GM18858 (cell line): ENCODE measurements at regions not wholly inside any gene's neighbourhood (a gene's known extent, or its start where the extent isn't known, plus 50 kb on each side); places are given as distances from the start of the nearest gene placed in this dataset.
"Not testable (repeated sequence)": the region's sequence is repeated elsewhere in the genome, so short reads cannot be mapped to it uniquely, and the experiment has no call there.

Experiments used
- ATAC-seq: cut with Tn5 transposase; IDR thresholded peaks from one replicate; pipeline ENCODE4 v1.9.1; 2021; ENCODE audit not compliant: unreplicated experiment

DNA sequence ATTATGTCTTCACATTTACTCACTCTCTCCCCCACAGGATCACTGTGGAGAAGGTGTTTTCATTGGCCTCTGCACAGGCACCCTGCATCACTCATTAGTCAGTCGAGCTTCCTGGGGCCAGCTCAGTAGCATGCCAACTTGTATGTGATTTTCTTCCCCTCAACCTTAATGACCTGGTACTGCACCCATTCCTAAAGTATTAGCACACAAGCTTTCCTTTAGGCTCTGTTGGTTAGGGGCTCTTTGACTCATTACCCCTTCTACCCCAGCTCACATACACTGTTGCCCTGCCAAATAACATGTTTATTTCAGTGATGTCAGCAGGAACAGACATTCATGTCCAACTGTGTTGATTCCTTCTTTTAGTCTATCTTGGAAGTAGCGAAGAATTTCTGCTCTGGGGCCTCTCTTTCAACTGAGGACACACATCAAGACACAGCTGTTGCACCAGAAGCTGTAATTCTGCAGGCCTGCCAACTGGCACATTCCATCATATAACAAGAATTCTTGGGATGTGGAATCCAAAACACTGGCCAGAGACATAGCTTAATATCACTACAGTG is 603.5 kb upstream of the ADAMTS5 start:
- ATAC-seq: no peak

DNA sequence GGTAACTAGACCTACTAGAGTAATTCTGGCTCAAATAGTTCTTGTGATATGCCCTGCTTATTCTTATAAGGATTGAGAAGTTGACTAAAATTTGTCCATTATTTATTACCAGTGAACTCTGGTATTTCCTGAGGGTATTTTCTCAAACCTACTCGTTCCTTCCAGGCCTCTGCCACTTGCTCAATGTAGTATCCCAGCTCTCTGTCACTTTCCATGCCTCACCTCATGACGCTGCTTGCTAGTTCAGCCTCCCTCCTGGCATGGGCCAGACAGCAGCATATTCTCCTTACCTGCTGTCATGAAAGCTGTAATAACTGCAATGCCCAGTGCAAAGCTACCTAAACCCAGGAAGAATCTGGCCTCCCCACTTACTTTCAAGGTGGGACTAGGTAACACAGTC is 602.9 kb upstream of the ADAMTS5 start:
- ATAC-seq: no peak

DNA sequence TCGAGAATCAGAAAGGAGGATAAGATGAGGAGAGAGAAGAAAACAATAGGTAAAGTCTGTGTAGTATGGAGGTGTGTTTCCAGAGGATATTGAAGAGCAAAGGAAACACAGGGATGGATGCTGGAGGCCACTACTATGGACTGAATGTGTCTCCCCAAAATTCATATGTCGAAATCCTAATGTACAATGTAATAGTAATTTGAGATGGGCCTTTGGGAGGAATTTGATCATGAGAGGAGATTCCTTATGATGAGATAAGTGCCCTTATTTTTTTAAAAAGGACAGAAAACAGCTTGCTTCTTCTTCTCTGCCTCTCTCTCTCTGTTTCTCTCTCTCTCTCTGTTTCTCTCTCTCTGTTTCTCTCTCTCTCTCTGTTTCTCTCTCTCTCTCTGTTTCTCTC is 602.2 kb upstream of the ADAMTS5 start:
- ATAC-seq: no peak

DNA sequence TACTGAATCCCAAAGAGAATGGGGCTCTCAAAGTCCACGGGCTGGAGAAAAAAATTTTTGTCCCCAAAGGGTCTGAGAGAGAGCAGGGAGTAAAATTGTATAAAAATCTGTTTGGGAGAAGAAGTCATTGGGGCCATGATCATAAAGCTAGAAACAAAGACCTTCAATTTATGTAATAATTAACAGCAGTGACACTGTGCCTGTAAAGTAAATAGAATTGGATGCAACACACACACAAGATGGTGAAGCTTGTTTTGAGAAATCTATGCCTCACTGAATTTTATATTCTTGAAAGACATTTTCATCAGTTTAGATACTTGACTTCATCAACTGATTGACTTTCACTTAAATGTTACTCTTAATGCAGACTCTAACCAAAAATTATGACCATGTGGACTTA is 600.5 kb upstream of the ADAMTS5 start:
- no peak for ATAC-seq

DNA sequence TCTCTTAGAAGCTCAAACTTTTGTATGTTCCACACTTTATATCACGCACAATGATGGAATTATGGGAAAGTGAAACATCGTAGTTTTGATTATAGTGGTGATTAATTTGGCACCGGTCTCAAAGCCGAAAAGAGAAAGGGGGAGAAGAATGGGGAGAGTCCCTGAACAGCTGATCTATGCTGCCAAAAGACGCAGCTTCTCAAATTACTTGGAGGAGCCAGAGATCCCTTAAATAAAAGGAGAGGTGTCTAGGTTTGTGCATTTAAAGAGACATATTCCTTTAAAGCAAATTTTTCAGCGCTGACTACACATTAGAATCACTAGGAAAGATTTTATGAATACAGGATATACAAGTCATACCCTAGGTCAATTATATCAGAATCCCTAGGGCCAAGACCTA is 599.6 kb upstream of the ADAMTS5 start:
- no peak for ATAC-seq

DNA sequence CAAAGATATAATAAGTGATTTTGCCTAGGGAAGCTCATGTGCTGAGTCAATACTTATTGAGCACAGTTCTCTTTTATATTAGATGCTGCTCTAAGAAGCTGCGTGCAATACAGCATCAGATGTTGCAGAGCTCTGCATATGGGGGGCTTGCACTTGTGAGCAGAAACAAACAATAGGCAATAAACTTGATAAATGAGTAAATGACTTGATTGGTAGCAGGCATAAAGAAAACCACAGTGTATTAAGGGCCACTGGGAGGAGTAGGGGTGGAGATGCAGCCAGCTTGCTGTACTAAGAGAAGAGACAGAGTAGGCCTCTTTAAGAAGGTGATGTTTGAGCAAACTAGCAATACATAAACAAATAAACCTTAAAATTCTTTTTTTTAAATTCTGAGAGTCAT is 598.5 kb upstream of the ADAMTS5 start:
- no peak for ATAC-seq

DNA sequence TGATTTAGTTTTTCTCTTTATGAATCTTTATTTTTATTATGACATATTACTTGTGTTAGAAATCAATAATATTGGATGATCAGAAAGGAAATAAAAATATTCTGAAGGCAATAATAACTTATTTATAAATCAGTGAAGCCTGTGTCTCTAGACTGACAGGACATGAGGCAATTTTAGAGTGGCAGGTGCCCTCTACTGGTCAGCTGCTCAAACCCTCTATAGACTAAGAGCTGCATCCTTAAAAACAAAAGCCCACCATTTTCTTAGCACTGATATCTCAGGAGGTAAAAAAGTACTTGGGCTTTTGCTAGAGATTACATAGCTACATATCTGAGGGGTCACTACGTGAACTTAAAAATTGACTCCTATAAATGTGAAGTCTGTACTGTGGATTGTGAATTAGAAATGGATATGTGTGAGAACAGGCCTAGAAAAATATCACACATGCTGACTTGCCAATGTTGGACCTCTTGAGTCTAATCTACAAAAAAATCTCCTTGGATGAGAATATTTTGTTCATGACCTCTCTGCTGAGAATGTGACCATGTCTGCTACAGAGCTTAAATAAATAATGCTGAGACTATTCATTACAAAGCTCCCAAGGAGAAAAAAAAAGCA is 597.9 kb upstream of the ADAMTS5 start:
- no peak for ATAC-seq

DNA sequence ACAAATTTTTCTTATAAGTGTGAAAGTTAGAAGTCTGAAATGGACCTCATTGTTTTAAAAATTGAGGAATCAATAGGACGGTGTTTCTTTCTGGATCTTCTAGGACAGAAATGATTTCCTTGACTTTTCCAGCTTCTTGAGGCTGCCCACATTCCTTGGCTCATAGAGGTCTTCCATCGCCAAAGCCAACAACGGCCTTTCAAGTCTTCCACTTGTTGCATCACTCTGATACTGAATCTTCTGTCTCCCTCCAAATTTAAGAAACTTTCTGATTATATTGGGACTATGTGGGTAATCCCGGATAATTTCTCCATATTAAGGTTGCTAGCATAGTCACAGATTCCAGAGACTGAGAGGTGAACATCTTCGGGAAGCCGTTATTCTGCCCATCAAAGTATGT is 595.4 kb upstream of the ADAMTS5 start:
- no peak for ATAC-seq

DNA sequence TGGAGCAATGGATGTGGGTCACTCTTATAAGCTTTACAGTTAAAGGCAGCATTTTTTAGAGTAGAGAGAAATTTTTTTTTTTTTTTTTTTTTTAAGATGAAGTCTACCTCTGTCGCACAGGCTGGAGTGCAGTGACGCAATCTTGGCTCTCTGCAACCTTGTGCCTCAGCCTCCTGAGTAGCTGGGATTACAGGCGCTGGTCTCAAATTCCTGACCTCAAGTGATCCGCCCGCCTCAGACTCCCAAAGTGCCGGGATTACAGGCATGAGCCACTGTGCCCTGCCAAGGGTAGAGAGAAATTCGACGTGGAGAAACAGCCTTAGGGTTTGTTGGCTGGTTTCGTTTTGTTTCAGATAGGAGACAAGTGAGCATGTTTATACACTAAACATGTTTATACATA is 594.2 kb upstream of the ADAMTS5 start:
- no peak for ATAC-seq

DNA sequence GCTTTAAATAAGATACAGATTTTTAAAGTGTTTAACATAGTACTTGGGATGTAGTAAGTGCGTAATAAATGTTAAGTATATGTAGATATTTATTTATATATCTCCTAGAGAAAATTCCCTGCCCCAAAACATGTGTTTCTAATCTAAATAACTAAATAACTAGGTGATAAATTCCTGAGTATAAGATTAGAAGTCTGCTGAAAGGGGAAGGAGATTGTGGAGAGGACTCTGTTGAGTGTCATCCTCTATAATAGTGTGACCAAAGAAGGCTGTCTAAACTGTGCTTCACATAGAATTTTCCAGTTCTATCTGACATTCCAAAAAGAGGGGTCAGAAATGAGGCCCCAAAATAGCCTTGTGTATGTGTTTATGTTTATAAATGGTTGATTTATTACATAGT is 590.5 kb upstream of the ADAMTS5 start:
- ATAC-seq: no peak

DNA sequence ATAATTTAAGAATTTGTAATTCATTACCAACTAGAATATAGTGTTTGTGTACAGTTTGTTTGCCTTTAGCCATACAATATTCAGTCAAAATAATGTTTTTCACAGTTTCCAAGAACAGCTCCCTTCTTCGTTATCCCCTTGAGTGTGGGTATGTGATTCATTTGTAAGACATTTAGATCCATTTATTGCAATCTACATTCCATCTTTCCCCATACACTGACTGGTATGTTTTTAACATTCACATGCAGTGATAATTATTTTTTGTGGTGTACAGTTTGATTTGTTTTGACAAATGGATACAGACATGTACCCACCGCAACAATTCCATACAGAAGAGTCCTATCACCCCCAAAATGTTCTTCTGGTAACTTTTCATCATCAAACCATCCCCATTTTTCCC is 589.1 kb upstream of the ADAMTS5 start:
- ATAC-seq: no peak

DNA sequence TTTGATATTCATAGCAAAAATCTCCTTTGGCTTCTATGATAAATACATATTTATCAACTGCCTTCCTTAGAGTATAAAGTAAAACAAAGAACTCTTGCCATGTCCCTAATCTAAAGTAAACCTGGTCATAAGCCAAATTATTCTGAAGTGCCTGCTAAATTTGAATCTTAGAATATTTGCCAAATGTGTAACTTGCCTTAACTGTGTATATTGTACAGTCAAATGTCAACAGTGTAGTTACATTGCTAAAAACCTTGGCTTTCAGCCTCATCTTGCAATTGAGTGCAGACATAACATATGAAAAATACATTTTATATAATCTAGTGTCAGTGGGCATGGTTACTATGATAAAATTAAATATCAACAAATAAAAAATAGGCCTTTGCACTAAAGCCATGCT is 583.4 kb upstream of the ADAMTS5 start:
- ATAC-seq: no peak

DNA sequence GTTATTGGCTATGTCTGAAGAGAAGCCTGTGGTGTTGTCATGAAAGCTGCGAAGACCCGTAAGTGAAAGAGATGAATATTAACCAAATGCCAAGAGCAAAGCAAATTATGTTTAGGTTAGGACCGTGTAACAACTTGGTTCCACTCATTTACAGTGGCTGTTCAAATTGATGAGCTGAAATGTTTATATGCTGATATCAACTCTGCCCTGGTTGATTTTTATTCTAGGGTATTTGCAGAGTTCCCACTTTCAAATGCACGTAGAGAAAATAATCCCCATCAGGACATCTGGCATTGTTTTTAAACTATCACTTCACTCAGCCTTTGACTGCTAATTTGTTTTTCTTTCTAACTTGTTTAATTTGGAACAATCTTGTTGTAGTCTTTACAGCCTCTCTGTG is 581.6 kb upstream of the ADAMTS5 start:
- no peak for ATAC-seq

DNA sequence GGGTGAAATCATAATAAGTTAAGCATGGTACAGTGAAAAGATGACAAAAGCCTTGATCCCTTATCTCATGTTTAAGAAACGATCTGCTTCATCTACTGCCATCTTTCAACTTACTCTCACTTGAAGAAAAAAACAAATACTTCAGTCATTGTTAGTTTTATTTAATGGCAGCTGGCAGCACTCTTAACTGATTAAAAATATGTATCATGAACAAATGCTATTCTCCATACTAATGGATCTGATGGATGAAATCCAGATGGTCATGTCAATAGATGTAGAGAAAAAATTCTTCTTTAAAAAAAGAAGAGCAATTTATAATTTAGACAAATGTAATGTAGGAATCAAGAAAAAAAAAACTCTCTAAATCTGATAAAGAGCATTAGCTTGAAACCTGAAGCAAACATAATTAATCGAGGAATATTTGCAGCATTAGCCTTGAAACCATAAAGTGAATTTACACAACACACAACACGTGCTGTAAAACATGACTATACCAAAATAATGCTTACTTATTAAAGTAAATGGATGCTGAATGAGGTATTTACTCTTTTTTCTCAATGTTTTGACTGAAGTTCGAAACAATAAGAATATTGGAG is 579.0 kb upstream of the ADAMTS5 start:
- ATAC-seq: no peak

DNA sequence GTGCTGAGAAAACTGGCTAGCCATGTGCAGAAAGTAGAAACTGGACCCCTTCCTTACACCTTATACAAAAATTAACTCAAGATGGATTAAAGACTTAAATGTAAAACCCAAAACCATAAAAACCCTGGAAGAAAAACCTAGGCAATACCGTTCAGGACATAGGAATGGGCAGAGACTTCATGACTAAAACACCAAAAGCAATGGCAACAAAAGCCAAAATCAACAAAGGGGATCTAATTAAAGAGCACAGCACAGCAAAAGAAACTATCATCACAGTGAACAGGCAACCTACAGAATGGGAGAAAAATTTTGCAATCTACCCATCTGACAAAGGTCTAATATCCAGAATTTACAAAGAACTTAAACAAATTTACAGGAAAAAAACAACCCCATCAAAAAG is 575.2 kb upstream of the ADAMTS5 start:
- ATAC-seq: not testable (repeated sequence)

DNA sequence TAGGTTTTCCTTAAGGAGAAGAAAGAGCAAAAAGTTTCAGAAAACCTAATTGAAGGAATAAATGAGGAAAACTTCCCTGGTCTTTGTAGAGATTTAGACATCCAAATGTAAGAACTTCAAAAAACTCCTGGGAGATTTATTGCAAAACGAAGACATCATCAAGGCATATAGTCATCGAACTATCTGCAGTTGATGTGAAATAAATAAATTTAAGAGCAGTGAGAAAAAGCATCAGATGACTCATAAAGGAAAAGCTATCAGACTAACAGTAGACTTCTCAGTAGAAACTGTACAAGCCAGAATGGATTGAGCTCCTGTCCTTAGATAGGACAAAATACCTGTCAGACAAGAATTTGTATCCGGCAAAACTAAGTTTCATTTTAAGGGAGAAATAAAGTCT is 569.4 kb upstream of the ADAMTS5 start:
- no peak for ATAC-seq

DNA sequence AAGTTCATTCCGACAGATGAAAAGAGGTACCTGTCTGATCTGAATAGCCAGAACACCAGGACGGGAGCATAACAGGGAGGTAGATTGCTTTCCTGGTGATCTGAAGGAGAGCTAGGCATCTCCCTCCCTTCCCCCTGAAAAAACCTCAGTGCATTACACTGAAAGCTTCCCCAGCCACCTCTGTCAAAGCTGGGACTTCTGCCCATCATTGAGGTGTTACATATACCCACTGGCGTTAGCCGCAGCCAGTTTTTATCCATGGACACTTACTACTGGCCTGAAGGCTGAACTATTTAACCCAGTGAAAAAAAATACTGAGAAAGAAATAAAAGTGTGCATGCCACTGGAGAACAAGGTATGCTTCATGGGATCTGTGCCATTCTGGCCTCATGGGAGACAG is 568.3 kb upstream of the ADAMTS5 start:
- ATAC-seq: no peak

DNA sequence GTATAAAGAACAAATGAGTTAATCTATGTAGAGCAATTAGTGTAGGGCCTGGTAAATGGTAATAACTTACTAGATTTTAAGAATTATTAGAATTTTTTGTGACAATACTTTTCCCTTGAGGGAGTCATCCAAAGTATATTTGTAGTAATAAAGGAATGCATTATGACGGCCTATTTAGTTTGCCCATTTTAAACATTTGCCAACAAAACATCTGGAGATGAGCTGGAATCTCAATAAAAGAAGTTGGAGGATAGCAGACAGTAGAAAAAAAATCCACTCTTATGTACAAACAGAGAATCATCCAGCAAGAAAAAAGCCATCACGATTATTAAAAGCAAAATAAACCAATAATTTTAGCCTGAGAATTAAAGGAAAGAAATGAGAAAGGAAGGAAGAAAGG is 567.3 kb upstream of the ADAMTS5 start:
- ATAC-seq: no peak

DNA sequence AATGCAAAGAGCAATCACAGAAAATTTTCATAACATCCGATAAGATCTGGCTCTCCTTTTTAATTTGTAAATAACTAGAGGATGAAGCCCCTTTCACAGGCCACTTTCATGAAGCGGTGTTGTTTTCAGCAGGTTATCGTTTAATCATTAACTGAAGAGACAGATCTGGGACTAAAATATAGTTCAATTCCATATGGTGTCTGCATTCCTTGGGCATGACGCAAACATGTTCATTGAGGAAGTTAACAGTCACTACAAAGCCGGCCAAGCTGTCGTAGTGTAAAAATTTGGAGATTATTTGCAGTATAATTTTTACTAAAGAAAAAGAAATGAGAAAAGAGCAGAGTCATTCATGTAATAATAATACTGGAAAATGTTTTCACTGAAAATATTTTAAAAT is 565.2 kb upstream of the ADAMTS5 start:
- ATAC-seq: no peak

DNA sequence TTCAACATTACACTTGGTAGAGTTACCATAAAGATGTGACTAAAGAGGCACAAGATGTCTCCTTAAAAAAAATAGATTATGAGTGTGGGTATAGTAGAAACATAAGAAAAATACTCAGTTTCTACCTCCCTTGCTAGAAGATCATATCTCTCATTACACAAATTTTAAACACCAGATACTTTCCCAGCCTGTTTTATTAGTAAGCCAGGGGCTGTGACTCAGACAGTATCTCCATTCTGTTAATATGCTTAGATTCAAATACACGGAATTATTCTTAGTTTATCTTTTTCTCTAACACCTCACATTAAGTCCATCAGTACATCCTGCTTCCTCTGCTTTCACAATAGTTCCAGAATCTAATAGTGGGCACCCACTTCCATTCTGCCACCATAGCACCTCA is 561.8 kb upstream of the ADAMTS5 start:
- ATAC-seq: no peak

DNA sequence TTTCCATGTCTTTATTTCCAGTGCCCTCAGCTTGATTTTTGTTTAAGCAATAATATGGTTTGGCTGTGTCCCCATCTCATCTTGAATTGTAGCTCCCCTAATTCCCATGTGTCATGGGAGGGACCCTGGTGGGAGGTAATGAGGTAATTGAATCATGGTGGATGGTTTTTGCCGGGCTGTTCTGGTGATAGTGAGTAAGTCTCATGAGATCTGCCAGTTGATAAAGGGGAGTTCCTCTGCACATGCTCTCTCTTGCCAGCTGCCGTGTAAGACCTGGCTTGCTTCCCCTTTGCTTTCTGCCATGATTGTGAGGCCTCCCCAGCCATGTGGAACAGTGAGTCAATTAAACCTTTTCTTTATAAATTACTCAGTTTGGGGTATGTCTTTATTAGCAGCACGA is 559.6 kb upstream of the ADAMTS5 start:
- ATAC-seq: no peak

DNA sequence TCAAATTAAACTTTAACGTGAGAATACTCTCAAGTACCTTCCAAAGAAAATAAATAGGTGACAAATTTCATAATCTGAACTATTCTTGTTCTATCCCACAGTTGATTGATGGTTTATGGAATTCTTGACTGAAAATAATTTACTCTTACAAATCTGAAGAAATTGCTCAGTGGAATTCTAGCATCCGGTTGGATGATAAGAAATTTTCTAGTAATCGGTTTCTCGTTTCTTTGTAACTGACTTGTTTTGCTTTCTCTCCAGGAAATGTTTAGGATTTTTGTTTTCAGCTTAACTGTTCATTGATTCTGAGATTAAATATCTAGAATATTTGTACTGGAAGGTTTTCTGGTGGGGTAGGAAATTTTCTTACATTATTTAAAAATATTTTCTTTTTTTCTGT is 558.9 kb upstream of the ADAMTS5 start:
- no peak for ATAC-seq

DNA sequence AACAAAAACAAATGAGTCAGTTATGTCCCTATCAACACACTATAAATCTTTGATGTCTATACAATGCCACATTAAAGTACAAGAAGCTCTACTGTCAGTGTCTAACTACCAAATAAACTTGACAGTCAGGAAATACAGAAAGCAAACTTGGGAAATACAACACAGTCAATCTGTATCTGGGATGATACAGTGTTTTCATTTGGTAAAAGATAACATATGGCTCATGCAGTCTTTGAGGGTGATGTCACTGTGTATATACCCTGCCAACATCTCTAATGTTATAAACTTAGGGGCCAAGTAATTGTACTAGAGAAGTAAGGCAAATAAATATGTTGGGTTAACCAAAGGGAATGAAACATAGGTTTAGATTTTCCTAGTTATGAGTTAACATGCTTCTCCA is 552.5 kb upstream of the ADAMTS5 start:
- no peak for ATAC-seq
